ENCODE measurements at regions not wholly inside any gene's neighbourhood (a gene's known extent, or its start where the extent isn't known, plus 50 kb on each side); places are given as distances from the start of the nearest gene placed in this dataset.

DNA sequence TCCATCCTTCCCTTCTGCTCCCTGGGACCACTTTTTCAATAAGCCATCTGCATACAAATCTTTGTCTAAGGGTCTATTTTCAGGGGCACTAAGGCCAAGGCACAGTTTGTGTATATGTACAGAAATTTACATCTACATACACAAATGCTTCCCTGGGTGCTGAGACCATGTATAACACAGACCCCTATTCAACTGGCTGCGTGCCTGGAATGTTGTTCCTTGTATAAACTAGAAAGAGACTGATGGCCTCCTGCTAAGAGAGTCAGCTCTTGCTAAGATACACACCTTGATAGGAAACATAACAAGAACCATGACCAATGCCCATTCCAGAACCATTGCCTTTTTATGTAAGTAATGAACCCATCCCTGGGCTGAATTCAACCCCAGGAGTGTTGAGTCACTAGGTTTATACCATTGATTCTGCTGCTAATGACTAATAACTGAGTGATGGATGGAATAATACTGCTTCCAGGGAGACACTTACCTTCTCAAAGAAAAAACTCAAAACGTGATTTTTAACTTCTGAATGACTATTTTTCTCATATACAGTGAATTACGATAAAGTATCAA, 290.7 kb downstream of the FGFR2 start:
- ATAC-seq = no peak
- no peaks in the 10 kb centered on the region for H3K27me3 Mint-ChIP-seq (ENCODE audit: low read depth)
- no peak for DNase-seq
- POLR2A ChIA-PET = no interaction called here
- no peaks in the 10 kb centered on the region for H3K9me3 Mint-ChIP-seq (ENCODE audit: insufficient read depth)
- H3K27ac Mint-ChIP-seq = no peak overlapping the region
- CTCF ChIA-PET = no interaction called here
- H3K4me1 Mint-ChIP-seq (ENCODE audit: low read depth) = no peaks in the 10 kb centered on the region
- H3K4me3 Mint-ChIP-seq = no peak overlapping the region
- no peaks in the 10 kb centered on the region for H3K36me3 Mint-ChIP-seq (ENCODE audit: low read depth)

DNA sequence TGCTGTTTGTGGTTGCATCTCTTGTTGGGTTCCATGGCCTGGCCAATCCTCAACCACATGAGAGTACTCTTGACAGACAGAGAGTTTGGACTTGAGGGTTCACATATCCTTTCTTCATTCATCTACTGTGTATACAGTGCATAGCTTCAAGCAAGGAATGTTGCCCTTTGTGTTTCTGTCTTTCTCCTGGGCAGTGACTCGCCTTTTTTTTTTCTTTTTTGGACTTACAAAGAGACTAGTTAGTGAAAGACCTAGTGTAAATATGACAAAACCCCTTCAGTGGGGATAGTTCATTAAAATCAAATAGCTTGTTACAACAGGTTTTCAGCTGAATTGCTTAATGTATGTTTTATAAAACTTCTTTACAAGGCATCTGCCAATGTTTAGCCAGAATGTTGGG, 290.2 kb downstream of the FGFR2 start:
- H3K4me3 Mint-ChIP-seq = no peak overlapping the region
- H3K27ac Mint-ChIP-seq = no peak overlapping the region
- no peak for ATAC-seq
- no peaks in the 10 kb centered on the region for H3K36me3 Mint-ChIP-seq (ENCODE audit: low read depth)
- no peaks in the 10 kb centered on the region for H3K4me1 Mint-ChIP-seq (ENCODE audit: low read depth)
- DNase-seq = no peak
- H3K27me3 Mint-ChIP-seq (ENCODE audit: low read depth) = no peaks in the 10 kb centered on the region
- H3K9me3 Mint-ChIP-seq (ENCODE audit: insufficient read depth) = no peaks in the 10 kb centered on the region
- ChIA-PET CTCF (no interaction called here), POLR2A (no interaction called here)

DNA sequence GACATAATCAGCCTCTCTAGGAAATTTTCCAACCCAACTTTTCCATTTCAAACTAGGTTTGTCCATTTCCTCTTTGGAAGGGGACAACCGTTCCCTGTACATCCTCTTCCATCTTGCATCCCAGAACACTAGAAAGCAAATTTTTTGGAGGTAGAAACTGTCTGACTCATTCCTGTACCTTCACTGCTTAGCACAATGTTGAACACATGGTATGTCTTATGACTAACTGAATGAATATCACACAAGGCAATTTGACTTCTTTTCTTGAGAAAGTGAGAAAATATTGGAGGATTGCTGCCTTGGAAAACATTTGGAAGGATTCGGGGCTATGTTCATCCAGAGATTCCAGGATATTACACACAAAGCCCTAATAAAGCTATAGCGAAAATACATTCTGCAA, 289.1 kb downstream of the FGFR2 start:
- no peak for ATAC-seq
- H3K27me3 Mint-ChIP-seq (ENCODE audit: low read depth) = no peaks in the 10 kb centered on the region
- ChIA-PET POLR2A (no interaction called here), CTCF (no interaction called here)
- no peaks in the 10 kb centered on the region for H3K4me1 Mint-ChIP-seq (ENCODE audit: low read depth)
- H3K9me3 Mint-ChIP-seq (ENCODE audit: insufficient read depth) = no peaks in the 10 kb centered on the region
- no peaks in the 10 kb centered on the region for H3K36me3 Mint-ChIP-seq (ENCODE audit: low read depth)
- H3K4me3 Mint-ChIP-seq = no peak overlapping the region
- no peak for DNase-seq
- H3K27ac Mint-ChIP-seq = no peak overlapping the region

DNA sequence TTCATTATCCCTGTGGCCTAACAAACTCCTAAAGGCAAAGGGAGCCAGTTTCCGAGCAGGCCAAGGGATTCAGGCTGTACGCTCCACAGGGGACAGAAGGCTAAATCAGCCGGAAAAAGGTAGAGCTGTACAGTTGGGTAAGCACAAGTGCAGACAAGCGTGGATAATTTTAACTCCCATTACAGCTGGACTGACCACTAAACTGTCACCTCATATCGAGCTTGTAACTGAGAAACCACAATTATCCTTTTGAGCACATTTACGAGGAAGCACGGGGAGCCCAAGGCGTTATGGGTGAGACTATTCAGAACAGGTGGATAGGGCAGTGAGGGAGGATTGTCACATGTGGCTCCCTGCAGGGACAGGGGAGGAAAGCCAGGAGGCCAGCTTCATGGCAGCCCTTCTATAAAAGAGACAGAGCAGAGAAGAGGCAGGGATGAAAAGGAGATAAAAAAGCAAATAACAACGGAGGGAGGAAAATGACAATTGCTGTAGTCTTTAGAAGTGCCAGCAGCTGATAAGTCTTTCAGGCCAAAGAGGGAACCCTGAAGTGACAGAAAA, 288.0 kb downstream of the FGFR2 start:
- POLR2A ChIA-PET = no interaction called here
- H3K4me1 Mint-ChIP-seq (ENCODE audit: low read depth) = no peaks in the 10 kb centered on the region
- no peaks in the 10 kb centered on the region for H3K27me3 Mint-ChIP-seq (ENCODE audit: low read depth)
- no peak overlapping the region for H3K4me3 Mint-ChIP-seq
- H3K36me3 Mint-ChIP-seq (ENCODE audit: low read depth) = no peaks in the 10 kb centered on the region
- H3K9me3 Mint-ChIP-seq (ENCODE audit: insufficient read depth) = no peaks in the 10 kb centered on the region
- DNase-seq (no peak), ATAC-seq (no peak)
- no peak overlapping the region for H3K27ac Mint-ChIP-seq
- CTCF ChIA-PET = no interaction called here

DNA sequence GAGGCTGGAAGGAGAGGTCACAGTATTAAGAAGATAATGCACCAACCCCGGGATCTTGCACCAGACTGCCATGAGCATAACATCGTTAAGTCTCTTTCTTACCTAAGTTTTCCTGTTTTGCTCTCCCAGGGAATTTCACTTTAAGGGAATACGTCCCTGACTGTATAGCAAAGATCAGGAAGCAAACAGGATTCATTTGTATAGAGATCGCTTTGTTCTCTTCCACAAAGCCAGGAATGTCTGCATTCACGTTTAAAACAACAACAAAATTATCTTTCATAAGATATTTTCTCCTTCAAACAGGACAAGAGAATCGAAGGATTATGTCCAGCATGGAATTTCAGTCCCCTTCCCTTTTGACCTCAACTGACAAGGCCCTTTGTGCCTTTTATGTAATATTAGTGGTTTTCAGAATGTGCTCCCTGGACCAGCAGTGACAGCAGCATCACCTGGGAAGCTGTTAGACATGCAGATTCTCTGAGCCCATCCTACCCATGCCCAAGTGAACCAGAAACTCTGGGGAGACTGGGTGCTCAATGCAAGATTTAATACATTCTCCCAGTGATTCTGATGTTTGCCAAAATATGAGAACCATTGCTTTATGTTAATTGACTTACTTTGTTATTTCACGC, 286.3 kb downstream of the FGFR2 start:
- Mint-ChIP-seq H3K36me3 (ENCODE audit: low read depth) (no peaks in the 10 kb centered on the region), H3K4me3 (no peak overlapping the region), H3K27me3 (ENCODE audit: low read depth) (no peaks in the 10 kb centered on the region), H3K4me1 (ENCODE audit: low read depth) (no peaks in the 10 kb centered on the region), H3K27ac (no peak overlapping the region), H3K9me3 (ENCODE audit: insufficient read depth) (no peaks in the 10 kb centered on the region)
- ATAC-seq (no peak), DNase-seq (no peak)
- ChIA-PET CTCF (no interaction called here), POLR2A (no interaction called here)

DNA sequence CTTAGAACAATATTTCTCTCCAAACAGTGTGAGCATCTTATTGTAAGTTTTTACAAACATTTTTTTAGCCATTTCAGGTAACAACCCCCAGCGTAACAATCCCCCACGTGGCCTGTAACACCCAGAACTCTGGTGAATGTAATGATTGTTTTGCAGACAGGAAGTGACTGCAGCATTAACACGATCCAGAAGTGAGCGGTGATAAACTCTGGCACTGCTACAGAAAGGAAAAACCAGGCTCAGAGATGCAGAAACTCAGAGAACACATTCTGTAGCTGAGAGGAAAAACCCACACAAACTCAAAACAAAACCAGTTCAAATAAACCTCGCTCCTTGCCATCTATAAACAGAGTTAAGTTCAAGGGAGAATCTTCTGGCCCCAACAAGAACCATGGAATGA, 285.7 kb downstream of the FGFR2 start:
- DNase-seq = no peak
- Mint-ChIP-seq H3K27ac (no peak overlapping the region), H3K9me3 (ENCODE audit: insufficient read depth) (no peaks in the 10 kb centered on the region), H3K36me3 (ENCODE audit: low read depth) (no peaks in the 10 kb centered on the region), H3K27me3 (ENCODE audit: low read depth) (no peaks in the 10 kb centered on the region), H3K4me3 (no peak overlapping the region), H3K4me1 (ENCODE audit: low read depth) (no peaks in the 10 kb centered on the region)
- CTCF ChIA-PET = no interaction called here
- ATAC-seq = no peak
- POLR2A ChIA-PET = no interaction called here

DNA sequence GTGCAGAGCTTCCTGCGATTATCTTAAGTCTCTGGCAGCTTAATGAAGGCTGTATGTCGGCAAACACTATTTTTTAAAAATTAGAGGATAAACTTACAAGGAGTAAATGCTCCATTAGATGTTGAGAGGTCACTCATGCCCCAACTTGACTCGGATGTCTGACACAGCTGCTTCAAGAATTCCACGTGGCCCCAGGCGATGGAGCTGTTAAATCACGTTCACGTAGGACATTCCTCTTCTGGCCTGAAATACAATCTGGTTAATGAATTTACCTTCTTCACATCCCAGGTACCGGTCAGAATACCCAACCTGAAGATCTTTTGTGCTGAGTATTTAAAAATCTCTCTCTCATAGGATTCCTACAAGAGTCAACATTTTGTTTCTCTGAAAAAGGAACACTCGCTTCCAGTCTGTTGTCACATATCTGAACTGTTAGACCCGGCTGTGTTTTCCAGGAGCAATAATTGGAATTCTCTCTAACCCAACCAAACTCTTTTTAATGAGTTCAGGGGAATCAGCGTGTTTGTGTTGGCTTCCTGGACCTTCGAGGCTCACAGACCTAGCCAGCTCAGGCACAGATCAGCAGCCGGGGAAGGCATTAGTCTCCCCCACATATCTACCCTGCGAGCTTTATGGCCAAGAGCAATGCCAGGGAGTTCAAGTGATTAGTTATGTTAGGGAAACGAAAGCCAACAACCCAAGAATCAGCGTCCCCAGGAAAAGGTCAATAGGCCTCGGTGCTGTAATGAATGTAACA, 284.9 kb downstream of the FGFR2 start:
- POLR2A ChIA-PET = no interaction called here
- H3K9me3 Mint-ChIP-seq (ENCODE audit: insufficient read depth) = no peaks in the 10 kb centered on the region
- DNase-seq (no peak), ATAC-seq (no peak)
- CTCF ChIA-PET = no interaction called here
- no peaks in the 10 kb centered on the region for H3K4me1 Mint-ChIP-seq (ENCODE audit: low read depth)
- H3K36me3 Mint-ChIP-seq (ENCODE audit: low read depth) = no peaks in the 10 kb centered on the region
- no peak overlapping the region for H3K27ac Mint-ChIP-seq
- H3K27me3 Mint-ChIP-seq (ENCODE audit: low read depth) = no peaks in the 10 kb centered on the region
- H3K4me3 Mint-ChIP-seq = no peak overlapping the region

DNA sequence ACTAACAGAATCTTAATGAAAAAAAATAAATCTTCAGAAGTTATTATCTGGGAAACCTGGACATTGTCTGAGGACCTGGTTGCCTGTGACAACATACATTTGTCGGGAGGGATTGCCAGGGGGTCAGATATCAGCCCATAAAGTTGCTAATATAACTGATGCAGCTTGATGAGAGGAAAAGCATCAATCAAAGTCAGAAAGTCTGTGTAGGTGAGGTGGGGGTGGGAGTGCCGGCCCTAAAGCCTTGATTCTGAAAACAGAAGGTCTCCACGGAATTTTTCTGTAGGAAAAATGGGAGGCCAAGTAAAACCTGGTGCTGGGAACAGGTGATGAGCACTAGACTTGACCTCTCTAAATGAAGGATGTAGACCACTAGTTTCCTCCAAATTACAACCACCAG, 281.8 kb downstream of the FGFR2 start:
- H3K27ac Mint-ChIP-seq = no peak overlapping the region
- H3K36me3 Mint-ChIP-seq (ENCODE audit: low read depth) = no peaks in the 10 kb centered on the region
- no peaks in the 10 kb centered on the region for H3K4me1 Mint-ChIP-seq (ENCODE audit: low read depth)
- no peaks in the 10 kb centered on the region for H3K9me3 Mint-ChIP-seq (ENCODE audit: insufficient read depth)
- POLR2A ChIA-PET = no interaction called here
- DNase-seq (no peak), ATAC-seq (no peak)
- H3K27me3 Mint-ChIP-seq (ENCODE audit: low read depth) = no peaks in the 10 kb centered on the region
- CTCF ChIA-PET = no interaction called here
- H3K4me3 Mint-ChIP-seq = no peak overlapping the region

DNA sequence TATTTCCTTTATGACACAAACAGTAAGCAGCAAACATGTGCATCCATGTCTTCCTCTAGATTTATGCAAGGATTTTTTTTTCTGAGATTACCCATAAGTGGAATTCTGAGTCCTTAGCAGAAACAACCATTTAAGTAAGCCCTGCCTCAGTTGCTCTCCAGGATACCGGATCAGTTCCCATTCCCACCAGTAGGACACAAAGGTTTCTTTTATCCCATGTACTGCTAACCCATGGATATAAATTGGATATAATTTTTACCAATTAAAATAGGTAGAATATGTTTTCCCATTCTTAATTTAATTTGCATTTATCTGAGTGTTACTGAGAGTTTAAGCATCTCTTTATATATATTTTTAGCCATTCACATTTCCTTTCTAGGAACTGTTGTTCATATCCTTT, 280.9 kb downstream of the FGFR2 start:
- POLR2A ChIA-PET = no interaction called here
- no peaks in the 10 kb centered on the region for H3K9me3 Mint-ChIP-seq (ENCODE audit: insufficient read depth)
- CTCF ChIA-PET = no interaction called here
- H3K27ac Mint-ChIP-seq = no peak overlapping the region
- no peaks in the 10 kb centered on the region for H3K4me1 Mint-ChIP-seq (ENCODE audit: low read depth)
- no peaks in the 10 kb centered on the region for H3K27me3 Mint-ChIP-seq (ENCODE audit: low read depth)
- ATAC-seq (no peak), DNase-seq (no peak)
- no peak overlapping the region for H3K4me3 Mint-ChIP-seq
- no peaks in the 10 kb centered on the region for H3K36me3 Mint-ChIP-seq (ENCODE audit: low read depth)

DNA sequence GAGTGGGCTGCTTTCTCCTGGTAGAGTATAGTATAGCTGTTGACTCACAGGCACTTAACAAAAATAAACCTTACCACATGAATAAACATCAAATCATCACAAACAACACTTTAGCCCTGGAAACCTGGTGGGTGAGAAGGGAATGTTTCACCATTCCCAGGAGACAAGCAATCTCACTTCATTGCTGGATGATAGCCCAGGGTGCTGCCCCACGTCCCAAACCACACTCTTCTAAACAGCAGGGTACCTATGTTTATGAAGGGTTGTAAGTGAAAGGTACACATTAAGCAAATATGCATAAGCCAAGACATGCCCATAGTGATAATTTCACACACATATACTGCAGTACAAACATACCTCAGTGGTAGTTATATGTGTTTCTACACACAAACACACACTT, 276.2 kb downstream of the FGFR2 start:
- Mint-ChIP-seq H3K27ac (no peak overlapping the region), H3K36me3 (ENCODE audit: low read depth) (no peaks in the 10 kb centered on the region), H3K9me3 (ENCODE audit: insufficient read depth) (no peaks in the 10 kb centered on the region), H3K4me3 (no peak overlapping the region), H3K4me1 (ENCODE audit: low read depth) (no peaks in the 10 kb centered on the region), H3K27me3 (ENCODE audit: low read depth) (no peaks in the 10 kb centered on the region)
- POLR2A ChIA-PET = no interaction called here
- ATAC-seq (no peak), DNase-seq (no peak)
- CTCF ChIA-PET = no interaction called here

DNA sequence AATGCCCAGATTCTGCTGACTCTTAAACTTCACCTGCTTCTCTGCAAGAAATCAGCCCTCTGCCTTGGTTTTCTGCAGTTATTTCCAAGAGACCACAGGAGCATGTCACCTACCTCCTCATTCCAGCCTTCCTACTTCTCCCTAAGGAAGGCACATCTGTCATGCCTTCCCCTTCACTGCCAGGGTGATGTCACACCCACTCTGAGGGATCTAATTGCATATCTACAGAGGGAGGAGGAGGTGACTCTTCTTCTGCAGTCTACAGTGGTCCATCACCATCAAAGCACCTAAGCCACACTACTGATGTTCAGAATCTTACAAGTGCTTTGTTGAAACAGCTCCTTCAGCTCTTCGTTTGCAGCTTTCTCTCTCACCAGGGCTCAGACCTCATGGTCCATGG, 275.5 kb downstream of the FGFR2 start:
- CTCF ChIA-PET = no interaction called here
- Mint-ChIP-seq H3K9me3 (ENCODE audit: insufficient read depth) (no peaks in the 10 kb centered on the region), H3K27ac (no peak overlapping the region), H3K36me3 (ENCODE audit: low read depth) (no peaks in the 10 kb centered on the region), H3K27me3 (ENCODE audit: low read depth) (no peaks in the 10 kb centered on the region), H3K4me1 (ENCODE audit: low read depth) (no peaks in the 10 kb centered on the region), H3K4me3 (no peak overlapping the region)
- POLR2A ChIA-PET = no interaction called here
- no peak for DNase-seq
- no peak for ATAC-seq

DNA sequence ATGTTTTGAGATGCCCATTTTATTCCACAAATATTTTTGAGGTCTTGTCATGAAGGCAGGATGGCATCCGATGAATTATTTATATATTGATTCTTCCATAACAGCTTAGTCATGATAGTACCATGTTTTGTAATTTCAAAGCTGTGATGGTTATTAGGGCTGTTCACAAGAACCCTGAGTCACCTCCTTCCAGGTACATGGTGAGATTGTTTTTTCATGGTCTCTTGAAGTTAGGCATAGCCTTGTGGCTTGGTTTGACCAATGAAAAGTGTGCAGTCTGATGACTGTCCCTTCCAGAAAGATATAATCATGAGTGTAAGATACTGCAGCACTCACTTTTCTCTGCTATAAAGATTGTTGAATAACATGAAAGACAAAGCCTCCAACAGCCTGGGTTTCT, 274.8 kb downstream of the FGFR2 start:
- ChIA-PET POLR2A (no interaction called here), CTCF (no interaction called here)

More for the DNA sequence above, 274.8 kb downstream of the FGFR2 start:
- no peaks in the 10 kb centered on the region for H3K36me3 Mint-ChIP-seq (ENCODE audit: low read depth)
- ATAC-seq (no peak), DNase-seq (no peak)
- H3K4me3 Mint-ChIP-seq = no peak overlapping the region
- H3K9me3 Mint-ChIP-seq (ENCODE audit: insufficient read depth) = no peaks in the 10 kb centered on the region
- H3K27ac Mint-ChIP-seq = no peak overlapping the region
- no peaks in the 10 kb centered on the region for H3K27me3 Mint-ChIP-seq (ENCODE audit: low read depth)
- no peaks in the 10 kb centered on the region for H3K4me1 Mint-ChIP-seq (ENCODE audit: low read depth)

All from activated CD8-positive, alpha-beta T cell treated with anti-CD3 and anti-CD28 coated beads, Interleukin-2, amount 10 ng/mL, durations not matched to agents 7 days and 5 days (primary cell).